SK-N-SH treated with all-trans-retinoic acid at 6 μM for 48 hours (cell line): ENCODE measurements at regions not wholly inside any gene's neighbourhood (a gene's known extent, or its start where the extent isn't known, plus 50 kb on each side); places are given as distances from the start of the nearest gene placed in this dataset.

Source experiments
- ATAC-seq: fragments of 200-7000 bp; cut with Tn5 transposase; 3 replicates; pipeline ENCODE4 v1.9.1; 2020; ENCODE audit warnings: mild to moderate bottlenecking, moderate library complexity
- ARNTL ChIP-seq: fragments of 450-650 bp; formaldehyde crosslinking; IDR thresholded peaks from 2 replicates; pipeline ENCODE4 v1.5.0; 2020; ENCODE audit warnings: low read depth, mild to moderate bottlenecking, moderate library complexity, borderline replicate concordance
- BACH2 ChIP-seq: fragments of 250-450 bp; sonication (Bioruptor Pico); IDR thresholded peaks from 2 replicates; pipeline ENCODE4 v1.9.0; 2021; ENCODE audit warnings: mild to moderate bottlenecking, borderline replicate concordance
- CREB5 ChIP-seq: fragments of 250-450 bp; sonication (Bioruptor Pico); IDR thresholded peaks from 2 replicates; pipeline ENCODE4 v1.5.1; 2020; ENCODE audit warnings: low read depth, mild to moderate bottlenecking, moderate library complexity
- CSDC2 ChIP-seq: fragments of 250-450 bp; sonication (Bioruptor Pico); IDR thresholded peaks from 2 replicates; pipeline ENCODE4 v1.5.0; 2020; ENCODE audit warnings: mild to moderate bottlenecking, moderate library complexity
- CSRNP3 ChIP-seq: fragments of 250-450 bp; sonication (Bioruptor Pico); IDR thresholded peaks from 2 replicates; pipeline ENCODE4 v1.5.1; 2021; ENCODE audit warnings: mild to moderate bottlenecking, moderate library complexity
- ESRRG ChIP-seq: fragments of 250-450 bp; sonication (Bioruptor Pico); IDR thresholded peaks from 2 replicates; pipeline ENCODE4 v1.6.1; 2021; ENCODE audit warnings: mild to moderate bottlenecking
- GLIS3 ChIP-seq: fragments of 250-450 bp; sonication (Bioruptor Pico); IDR thresholded peaks from 2 replicates; pipeline ENCODE4 v1.5.0; 2020; ENCODE audit warnings: mild to moderate bottlenecking, moderate library complexity
- ISL1 ChIP-seq: fragments of 250-450 bp; sonication (Bioruptor Pico); IDR thresholded peaks from 2 replicates; pipeline ENCODE4 v2.1.2; 2022; ENCODE audit warnings: mild to moderate bottlenecking, moderate library complexity
- OSR1 ChIP-seq: fragments of 250-450 bp; sonication (Bioruptor Pico); IDR thresholded peaks from 2 replicates; pipeline ENCODE4 v1.8.0; 2022; ENCODE audit warnings: moderate library complexity, mild to moderate bottlenecking, inconsistent platforms
- PATZ1 ChIP-seq: fragments of 250-450 bp; sonication (Bioruptor Pico); IDR thresholded peaks from 2 replicates; pipeline ENCODE4 v1.8.0; 2020; ENCODE audit warnings: mild to moderate bottlenecking, moderate library complexity, borderline replicate concordance
- POU6F1 ChIP-seq: fragments of 250-450 bp; sonication (Bioruptor Pico); IDR thresholded peaks from 2 replicates; pipeline ENCODE4 v1.8.0; 2021; ENCODE audit warnings: low read depth, mild to moderate bottlenecking, moderate library complexity, borderline replicate concordance
- PPARA ChIP-seq: fragments of 250-450 bp; sonication (Bioruptor Pico); IDR thresholded peaks from 2 replicates; pipeline ENCODE4 v1.5.0; 2020; ENCODE audit warnings: mild to moderate bottlenecking, borderline replicate concordance
- RARB ChIP-seq: fragments of 250-450 bp; sonication (Bioruptor Pico); IDR thresholded peaks from 2 replicates; pipeline ENCODE4 v1.8.0; 2021; ENCODE audit warnings: mild to moderate bottlenecking, moderate library complexity
- SNAI2 ChIP-seq: fragments of 250-450 bp; sonication (Bioruptor Pico); IDR thresholded peaks from 2 replicates; pipeline ENCODE4 v1.5.0; 2020; ENCODE audit warnings: mild to moderate bottlenecking, moderate library complexity
- TCF4 ChIP-seq: fragments of 250-450 bp; sonication (Bioruptor Pico); IDR thresholded peaks from 2 replicates; pipeline ENCODE4 v1.8.0; 2021; ENCODE audit warnings: mild to moderate bottlenecking, moderate library complexity, borderline replicate concordance
- TOX ChIP-seq: fragments of 250-450 bp; sonication (Bioruptor Pico); IDR thresholded peaks from 2 replicates; pipeline ENCODE4 v1.8.0; 2021; ENCODE audit warnings: mild to moderate bottlenecking, moderate library complexity, borderline replicate concordance
- ZC3H10 ChIP-seq: fragments of 250-450 bp; sonication (Bioruptor Pico); IDR thresholded peaks from 2 replicates; pipeline ENCODE4 v1.5.1; 2021; ENCODE audit warnings: mild to moderate bottlenecking, moderate library complexity
- ZFP3 ChIP-seq: fragments of 250-450 bp; sonication (Bioruptor Pico); IDR thresholded peaks from 2 replicates; pipeline ENCODE4 v1.5.0; 2020; ENCODE audit warnings: mild to moderate bottlenecking, moderate library complexity
- ZFP30 ChIP-seq: fragments of 450-650 bp; formaldehyde crosslinking; IDR thresholded peaks from 2 replicates; pipeline ENCODE4 v1.5.0; 2022; ENCODE audit warnings: mild to moderate bottlenecking, moderate library complexity
- ZNF565 ChIP-seq: fragments of 450-650 bp; formaldehyde crosslinking; conservative IDR thresholded peaks from 2 replicates; pipeline ENCODE4 v1.5.0; 2020; ENCODE audit warnings: low read depth, mild to moderate bottlenecking, moderate library complexity
- ZNF70 ChIP-seq: fragments of 450-650 bp; formaldehyde crosslinking; IDR thresholded peaks from 2 replicates; pipeline ENCODE4 v1.5.0; 2020; ENCODE audit warnings: mild to moderate bottlenecking, moderate library complexity
- ZNF8 ChIP-seq: fragments of 450-650 bp; formaldehyde crosslinking; IDR thresholded peaks from 2 replicates; pipeline ENCODE4 v1.5.0; 2020; ENCODE audit warnings: mild to moderate bottlenecking, moderate library complexity

GRCh38 chr1:59061876-59062275 lies 235.0 kb upstream of the FGGY start:
- peak; percentile 59 for ATAC-seq
- no peak for TF ChIP-seq ESRRG
- TF ChIP-seq TCF4 = no peak
- TF ChIP-seq GLIS3 (CRISPR knock-in tag) = no peak
- TF ChIP-seq POU6F1 (CRISPR knock-in tag) = no peak
- TF ChIP-seq ZNF565 (CRISPR knock-in tag) = no peak

- TF ChIP-seq TCF4 = no peak
- no peak for TF ChIP-seq TOX (CRISPR knock-in tag)
- TF ChIP-seq ARNTL (CRISPR knock-in tag) = no peak
- no peak for TF ChIP-seq ZFP3 (CRISPR knock-in tag)
- TF ChIP-seq OSR1 (CRISPR knock-in tag) = no peak
- TF ChIP-seq, all 23 proteins: peak for 0
- peak; percentile 27; the same call in 1 of the 3 replicates for ATAC-seq
These were observed 234.2 kb upstream of the FGGY start for GRCh38 chr1:59062743-59063142.

GRCh38 chr1:59063501-59063900 lies 233.4 kb upstream of the FGGY start:
- no peak for ATAC-seq
- TF ChIP-seq ZC3H10 (CRISPR knock-in tag) (no peak), POU6F1 (CRISPR knock-in tag) (no peak), PPARA (CRISPR knock-in tag) (no peak), BACH2 (CRISPR knock-in tag) (no peak), CREB5 (CRISPR knock-in tag) (no peak), TCF4 (no peak), RARB (CRISPR knock-in tag) (no peak), ARNTL (CRISPR knock-in tag) (no peak), GLIS3 (CRISPR knock-in tag) (no peak), CSRNP3 (no peak), ZFP3 (CRISPR knock-in tag) (no peak)

GRCh38 chr1:59064592-59064991 lies 232.3 kb upstream of the FGGY start:
- no peak for TF ChIP-seq CSDC2 (CRISPR knock-in tag)
- no peak for TF ChIP-seq ZFP30
- no peak for TF ChIP-seq ZFP3 (CRISPR knock-in tag)
- TF ChIP-seq RARB (CRISPR knock-in tag) = no peak
- no peak for TF ChIP-seq ISL1 (CRISPR knock-in tag)
- TF ChIP-seq CSRNP3 = no peak
- no peak for TF ChIP-seq ZNF70
- no peak for TF ChIP-seq ARNTL (CRISPR knock-in tag)
- no peak for TF ChIP-seq SNAI2 (CRISPR knock-in tag)
- no peak for TF ChIP-seq POU6F1 (CRISPR knock-in tag)
- TF ChIP-seq PATZ1 (CRISPR knock-in tag) = no peak
- TF ChIP-seq GLIS3 (CRISPR knock-in tag) = no peak
- TF ChIP-seq BACH2 (CRISPR knock-in tag) = no peak
- TF ChIP-seq ZC3H10 (CRISPR knock-in tag) = no peak
- no peak for TF ChIP-seq TCF4
- no peak for TF ChIP-seq OSR1 (CRISPR knock-in tag)
- no peak for TF ChIP-seq ZNF8 (CRISPR knock-in tag)
- no peak for TF ChIP-seq PPARA (CRISPR knock-in tag)
- no peak for TF ChIP-seq CREB5 (CRISPR knock-in tag)
- TF ChIP-seq, all 23 proteins: peak for 0
- no peak for ATAC-seq
